ENCODE measurements at regions not wholly inside any gene's neighbourhood (a gene's known extent, or its start where the extent isn't known, plus 50 kb on each side); places are given as distances from the start of the nearest gene placed in this dataset.

GRCh38 chr18:61756244-61756643 lies 136.6 kb downstream of the RNF152 start:
- no peak for DNase-seq (ENCODE audit: low read depth)

DNA sequence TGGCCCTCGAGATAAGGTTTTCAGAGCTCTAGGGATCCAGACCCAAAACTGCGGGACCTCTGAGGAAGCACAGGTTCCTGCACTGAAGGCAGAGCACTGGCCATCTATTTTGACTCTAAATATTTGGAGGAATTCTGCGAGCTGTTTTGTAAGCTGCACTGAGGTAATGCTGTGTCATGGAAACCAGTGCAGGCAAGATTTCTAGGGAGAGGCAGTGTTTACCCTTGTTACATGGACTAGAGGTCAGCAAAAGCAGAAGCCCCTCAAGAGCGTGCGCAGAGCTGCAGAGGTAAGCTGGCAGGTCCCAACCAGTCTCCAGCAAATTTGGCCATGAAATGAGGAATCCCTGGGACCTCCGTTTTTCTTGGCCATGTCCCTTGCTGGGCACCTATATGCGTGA lies 137.3 kb downstream of the RNF152 start:
- no peak for DNase-seq (ENCODE audit: low read depth)

DNA sequence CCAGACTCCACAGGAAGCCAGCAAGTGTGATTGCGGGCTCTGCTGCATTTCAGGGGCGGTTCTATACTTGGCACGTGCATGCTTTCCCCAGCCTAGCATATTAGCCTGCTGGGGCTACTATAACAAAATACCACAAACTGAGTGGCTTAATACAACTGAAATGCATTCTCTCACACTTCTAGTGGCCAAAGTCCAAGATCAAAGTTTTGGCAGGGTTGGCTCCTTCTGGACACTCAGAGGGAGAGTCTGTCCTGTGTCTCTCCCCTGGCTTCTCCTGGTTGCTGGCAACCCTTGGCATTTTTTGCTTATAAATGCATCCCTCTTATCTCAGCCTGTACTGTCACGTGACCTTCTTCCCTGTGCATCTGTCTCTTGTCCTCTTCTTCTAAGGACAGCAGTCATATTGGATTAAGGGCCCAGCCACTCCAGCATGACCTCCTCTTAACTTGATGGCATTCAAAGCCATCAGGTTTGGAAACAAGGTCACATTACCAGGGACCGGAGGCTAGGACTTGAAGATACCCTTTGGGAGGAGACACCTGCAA lies 138.7 kb downstream of the RNF152 start:
- no peak for DNase-seq (ENCODE audit: low read depth)

- no peak for DNase-seq (ENCODE audit: low read depth)
Observed at GRCh38 chr18:61753373-61753772, 139.4 kb downstream of the RNF152 start.

DNA sequence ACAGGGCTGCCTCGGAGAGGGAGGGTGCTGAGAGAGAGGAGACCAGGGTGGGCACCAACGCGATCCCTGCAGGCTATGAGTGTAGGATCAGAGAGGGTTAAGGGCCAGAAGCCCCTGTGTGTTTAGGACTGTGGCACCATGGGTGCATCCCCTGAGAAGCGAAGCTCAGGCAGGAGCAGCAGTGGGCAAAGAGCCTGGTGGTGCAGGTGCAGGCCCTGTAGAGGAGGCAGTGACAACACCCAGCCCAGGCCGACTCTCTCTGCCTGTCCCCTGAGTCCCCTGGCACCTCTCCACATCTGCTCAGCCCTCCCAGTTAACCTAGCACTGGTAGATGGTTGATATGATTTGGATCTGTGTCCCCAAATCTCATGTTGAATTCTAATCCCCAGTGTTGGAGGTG lies 139.8 kb downstream of the RNF152 start:
- DNase-seq (ENCODE audit: low read depth): no peak

DNA sequence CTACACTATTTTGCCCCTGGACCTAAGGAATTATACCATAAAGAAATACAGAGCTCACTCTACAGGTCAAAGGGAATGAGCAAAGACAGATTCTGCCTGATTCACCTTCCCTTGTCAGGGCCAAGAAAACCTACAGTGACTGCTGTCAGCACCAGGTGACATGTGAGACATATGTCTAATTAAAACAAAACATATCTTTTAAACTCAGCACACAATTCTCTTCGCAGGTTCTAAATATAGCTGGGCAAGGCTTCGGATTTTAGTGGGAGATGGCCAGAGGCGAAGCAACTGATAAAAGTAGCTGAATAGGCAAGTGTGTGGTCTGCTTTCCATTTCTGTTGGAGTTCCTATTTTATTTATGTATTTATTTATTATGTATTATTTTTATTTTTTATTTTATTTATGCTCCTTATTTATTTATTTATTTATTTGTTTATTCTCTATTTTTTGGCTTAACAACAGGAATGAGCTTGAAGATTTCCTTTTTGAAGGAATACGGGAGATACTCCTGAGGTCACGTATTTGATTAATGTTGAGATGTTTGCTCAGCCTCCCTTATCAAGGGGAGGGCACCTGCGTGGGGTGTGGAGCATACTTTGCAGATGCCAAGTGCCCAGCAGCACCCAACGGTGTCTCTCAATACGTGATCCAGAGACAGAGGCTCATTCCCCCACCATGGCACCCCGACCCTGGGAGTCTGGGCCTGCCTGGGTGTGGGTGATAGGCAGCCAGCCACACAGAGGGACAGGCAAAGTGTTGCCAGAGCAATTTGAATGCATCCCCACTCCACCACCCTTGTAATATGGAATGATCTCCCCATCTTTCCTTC lies 141.8 kb downstream of the RNF152 start:
- DNase-seq (ENCODE audit: low read depth): no peak

DNA sequence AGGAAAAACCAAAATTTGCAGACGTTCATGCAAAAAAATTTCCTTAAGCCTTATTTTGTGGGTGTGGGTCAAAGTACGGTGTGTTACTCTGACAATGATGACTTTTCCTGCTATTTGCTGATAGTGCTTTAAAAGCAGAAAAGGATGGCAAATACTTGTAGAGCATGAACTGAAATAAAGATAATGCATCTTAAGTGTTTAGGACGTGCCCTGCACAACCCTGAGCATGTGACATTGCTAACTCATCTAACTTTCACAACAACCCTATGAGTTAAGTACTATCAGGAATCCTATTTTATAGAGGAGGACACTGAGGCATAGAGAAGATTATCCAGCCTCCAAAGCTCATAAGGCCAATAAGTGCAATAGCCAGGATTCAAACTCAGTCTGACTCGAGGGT lies 143.3 kb downstream of the RNF152 start:
- DNase-seq (ENCODE audit: low read depth): no peak

- no peak for DNase-seq (ENCODE audit: low read depth)
Observed at GRCh38 chr18:61749031-61749430, 143.8 kb downstream of the RNF152 start.

DNA sequence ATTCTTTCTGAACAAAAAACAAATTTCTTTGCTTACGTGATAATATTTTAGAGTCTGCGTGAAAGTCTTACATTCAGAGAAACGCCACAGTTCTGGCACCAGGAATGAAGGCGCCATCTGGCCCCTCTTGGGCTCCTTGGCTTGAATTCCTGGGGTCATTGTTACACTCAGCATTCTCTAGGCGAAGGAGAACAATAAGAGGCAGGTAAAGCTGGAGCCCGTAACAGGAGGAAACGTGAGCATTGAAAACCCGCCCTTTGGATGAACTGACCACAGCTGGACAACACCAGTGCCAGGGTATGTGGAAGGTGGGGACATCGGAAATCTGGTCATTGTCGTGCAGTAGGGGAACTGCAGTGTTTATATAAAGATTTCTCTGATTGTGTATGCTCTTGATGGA lies 144.8 kb downstream of the RNF152 start:
- no peak for DNase-seq (ENCODE audit: low read depth)

DNA sequence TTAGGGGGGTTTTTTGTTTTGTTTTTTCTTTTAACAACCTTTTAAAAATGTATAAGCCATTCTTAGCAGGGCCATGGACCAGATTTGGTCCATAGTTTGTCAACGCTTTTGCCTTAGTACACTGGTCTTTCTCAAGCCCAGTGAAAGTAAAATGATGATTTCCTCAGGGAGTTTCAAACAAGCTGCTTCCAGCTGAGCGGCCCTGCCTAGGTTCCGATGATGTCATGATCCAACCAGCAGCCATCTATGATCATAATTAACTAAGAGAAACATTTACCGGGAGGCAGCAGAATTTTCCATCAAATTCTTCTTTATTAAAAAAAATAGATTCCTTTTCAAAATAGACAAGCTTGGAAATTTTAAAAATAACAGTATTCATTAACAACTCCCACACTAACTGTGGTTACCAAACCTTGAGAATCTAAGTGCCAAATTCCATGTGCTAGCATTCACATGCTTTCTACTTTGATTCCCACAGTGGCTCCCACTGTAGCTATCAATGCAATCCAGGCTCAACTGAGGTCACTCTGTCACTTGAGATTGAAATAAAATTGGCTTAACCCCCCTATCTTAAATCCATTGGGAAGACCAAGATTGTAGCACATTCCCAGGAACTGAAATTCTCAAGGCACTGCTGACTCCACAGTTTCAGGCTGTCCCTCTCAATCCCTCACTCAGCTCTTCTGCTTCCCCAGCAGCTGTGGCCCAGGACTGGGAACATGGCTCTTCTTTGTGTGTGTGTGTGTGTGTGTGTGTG lies 148.9 kb downstream of the RNF152 start:
- DNase-seq (ENCODE audit: low read depth): no peak

DNA sequence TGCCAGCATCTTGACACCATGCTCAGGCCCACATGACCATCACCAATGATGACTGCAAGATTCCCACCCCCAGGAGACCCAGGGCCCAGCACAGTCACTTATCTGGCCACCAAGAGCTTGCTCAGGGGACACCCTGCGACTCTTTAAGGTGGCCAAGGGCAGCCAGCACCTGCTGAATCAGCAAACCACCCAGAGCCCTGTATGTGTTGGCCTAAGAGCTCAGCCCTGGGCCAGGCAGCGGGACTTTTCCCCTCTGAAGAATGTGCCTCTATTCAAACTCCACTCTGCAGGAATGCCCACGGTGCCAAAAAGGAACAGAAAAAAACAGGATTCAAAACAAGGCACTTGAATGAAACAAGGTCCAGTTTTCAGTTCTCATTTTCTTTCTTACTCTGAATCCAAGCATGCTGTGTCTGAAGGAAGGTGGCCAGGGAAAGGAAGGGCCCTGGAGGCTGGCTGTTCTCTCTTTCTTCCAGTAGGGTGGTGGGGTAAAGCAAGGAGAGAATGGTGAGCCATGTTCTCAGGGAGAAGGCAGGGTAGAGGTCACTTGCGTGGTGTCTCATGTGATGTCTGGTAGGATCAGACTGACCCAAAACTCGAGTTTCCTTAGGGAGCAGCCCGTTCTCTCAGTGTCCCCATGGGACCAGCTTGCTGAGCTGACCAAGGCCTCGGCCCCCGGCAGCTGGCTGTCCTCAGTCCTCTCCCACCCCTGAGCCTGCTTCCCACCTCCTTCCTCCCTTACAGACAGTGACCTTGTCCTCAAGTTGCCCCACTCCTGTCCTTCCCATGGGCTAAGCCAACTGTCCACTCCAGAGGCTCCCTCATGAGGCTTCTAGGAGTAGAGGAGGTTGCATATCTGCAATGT lies 150.0 kb downstream of the RNF152 start:
- DNase-seq (ENCODE audit: low read depth): no peak

- no peak for DNase-seq (ENCODE audit: low read depth)
Observed at GRCh38 chr18:61741881-61742454, 150.8 kb downstream of the RNF152 start.

- peak; percentile 27 for DNase-seq (ENCODE audit: low read depth)
Observed at GRCh38 chr18:61738488-61738887, 154.3 kb downstream of the RNF152 start.

GRCh38 chr18:61738042-61738441 lies 154.8 kb downstream of the RNF152 start:
- no peak for DNase-seq (ENCODE audit: low read depth)

GRCh38 chr18:61736133-61736532 lies 156.7 kb downstream of the RNF152 start:
- DNase-seq (ENCODE audit: low read depth): no peak

- DNase-seq (ENCODE audit: low read depth): no peak
Observed at GRCh38 chr18:61735564-61736102, 157.2 kb downstream of the RNF152 start.

DNA sequence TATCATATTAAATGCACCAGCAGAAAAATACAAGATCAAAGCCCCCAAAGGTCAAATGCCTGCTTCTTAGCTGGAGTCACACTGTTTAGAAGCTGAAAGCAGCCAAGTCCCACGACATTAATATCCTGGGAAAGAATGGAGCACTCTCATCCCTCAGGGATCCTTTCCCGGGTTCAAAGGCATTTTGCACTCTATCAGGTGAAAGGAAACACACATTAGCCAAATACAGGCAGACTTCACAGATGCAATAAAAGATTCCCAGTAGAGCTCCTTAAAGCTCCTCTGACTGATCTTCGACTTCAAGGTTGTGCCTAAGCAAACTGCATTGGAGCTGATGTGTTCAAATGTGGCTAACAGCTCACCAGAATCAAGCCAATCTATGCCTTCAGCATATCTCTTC lies 158.4 kb downstream of the RNF152 start:
- DNase-seq (ENCODE audit: low read depth): no peak

GRCh38 chr18:61732854-61733253 lies 160.0 kb downstream of the RNF152 start:
- DNase-seq (ENCODE audit: low read depth): no peak

GRCh38 chr18:61731693-61732376 lies 161.0 kb downstream of the RNF152 start:
- DNase-seq (ENCODE audit: low read depth): no peak

- no peak for DNase-seq (ENCODE audit: low read depth)
Observed at GRCh38 chr18:61731178-61731577, 161.6 kb downstream of the RNF152 start.

DNA sequence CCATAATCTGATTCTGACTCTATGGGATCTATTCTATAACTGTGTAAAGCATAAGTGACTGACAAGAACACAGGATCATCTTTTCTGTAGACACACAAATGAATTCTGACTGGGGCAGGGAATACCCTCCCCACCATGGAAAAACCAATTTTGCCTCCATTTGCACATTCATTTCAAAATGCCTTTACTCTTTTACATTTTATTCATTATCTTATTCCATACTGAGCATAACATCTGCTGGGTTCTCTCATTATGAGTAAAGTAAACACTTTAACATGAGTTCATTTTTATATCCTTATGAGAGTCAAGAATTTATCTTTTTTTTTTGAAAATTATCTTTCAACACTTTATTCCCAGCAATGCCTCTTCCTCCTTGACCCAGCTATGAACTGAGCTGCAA lies 163.5 kb downstream of the RNF152 start:
- no peak for DNase-seq (ENCODE audit: low read depth)

Data from Daoy (cell line).